ENCODE measurements at regions not wholly inside any gene's neighbourhood (a gene's known extent, or its start where the extent isn't known, plus 50 kb on each side); places are given as distances from the start of the nearest gene placed in this dataset.

- TF ChIP-seq CTCF (IDR thresholded peaks at IDR 0.05; ENCODE audit: borderline replicate concordance, extremely low read depth, low read length, poor library complexity, severe bottlenecking) = no peak
- no peak for TF ChIP-seq EZH2 (IDR thresholded peaks at IDR 0.05; ENCODE audit: borderline replicate concordance, low read depth, low read length, severe bottlenecking)
Measured at GRCh38 chr14:86712176-86712575, 1182.2 kb downstream of the FLRT2 start.
